ENCODE measurements at regions not wholly inside any gene's neighbourhood (a gene's known extent, or its start where the extent isn't known, plus 50 kb on each side); places are given as distances from the start of the nearest gene placed in this dataset.

DNA sequence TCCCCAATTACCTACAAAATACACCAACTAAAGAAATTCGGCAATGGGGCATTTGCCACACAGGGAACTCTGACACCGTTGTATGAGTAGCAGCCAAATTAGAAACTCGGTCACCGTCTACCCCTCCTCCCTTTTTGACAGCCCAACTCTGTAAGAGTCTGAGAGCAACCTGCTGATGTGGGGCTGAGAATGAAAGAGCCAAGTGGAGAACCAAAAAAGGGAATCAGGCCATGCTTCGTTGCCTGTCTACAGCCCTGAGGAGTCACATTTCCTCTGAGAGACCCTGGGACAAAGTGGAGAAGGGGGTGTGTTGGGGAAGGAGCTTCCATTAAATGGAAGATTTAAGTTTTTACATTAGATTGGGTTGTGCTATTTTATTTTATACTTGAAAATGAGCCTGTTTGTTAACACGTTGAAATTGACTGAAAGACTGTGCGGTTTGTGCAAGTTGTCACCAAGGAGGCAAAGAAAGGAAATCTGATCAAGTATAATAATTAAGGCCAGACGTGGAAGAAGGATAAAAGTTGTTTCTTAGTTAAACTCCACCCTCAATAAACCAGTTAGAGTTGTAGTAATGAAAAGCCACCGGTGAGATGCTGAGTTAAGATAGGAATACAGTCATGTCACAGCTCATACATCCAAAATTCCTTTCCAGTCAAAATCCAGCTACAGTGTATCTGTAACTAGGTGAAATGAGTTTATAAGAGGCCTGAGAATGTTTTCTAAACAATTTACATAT, 131.7 kb upstream of the CREB1 start:
- Mint-ChIP-seq H3K36me3 (peaks cover 5% of the 10 kb centered on the region), H3K4me3 (no peak overlapping the region), H3K27ac (no peak overlapping the region), H3K9me3 (ENCODE audit: low read depth) (peaks cover 4% of the 10 kb centered on the region), H3K27me3 (no peaks in the 10 kb centered on the region), H3K4me1 (ENCODE audit: low read depth) (no peaks in the 10 kb centered on the region)

DNA sequence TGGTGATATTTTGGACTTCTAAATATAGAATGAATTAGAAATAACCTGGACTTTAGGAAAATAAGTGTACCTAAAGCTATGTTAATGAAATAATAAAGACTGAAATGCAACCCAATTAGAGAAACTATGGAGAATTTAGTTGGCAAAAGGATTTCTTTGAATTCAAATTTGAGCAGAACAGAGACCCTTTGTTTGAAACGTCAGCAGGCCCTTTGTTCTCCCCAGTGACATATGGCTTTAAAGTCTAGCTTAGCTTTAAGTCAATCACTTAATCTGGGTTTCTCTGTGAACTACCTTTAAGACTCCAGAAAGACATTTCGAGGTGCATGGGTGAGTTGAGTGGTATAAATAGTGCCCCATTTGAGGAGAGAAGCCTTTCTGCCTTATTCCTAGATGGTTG, 130.5 kb upstream of the CREB1 start:
- Mint-ChIP-seq H3K4me1 (ENCODE audit: low read depth) (no peaks in the 10 kb centered on the region), H3K36me3 (peaks cover 5% of the 10 kb centered on the region), H3K9me3 (ENCODE audit: low read depth) (peaks cover 4% of the 10 kb centered on the region), H3K27ac (no peak overlapping the region), H3K27me3 (no peaks in the 10 kb centered on the region), H3K4me3 (no peak overlapping the region)

DNA sequence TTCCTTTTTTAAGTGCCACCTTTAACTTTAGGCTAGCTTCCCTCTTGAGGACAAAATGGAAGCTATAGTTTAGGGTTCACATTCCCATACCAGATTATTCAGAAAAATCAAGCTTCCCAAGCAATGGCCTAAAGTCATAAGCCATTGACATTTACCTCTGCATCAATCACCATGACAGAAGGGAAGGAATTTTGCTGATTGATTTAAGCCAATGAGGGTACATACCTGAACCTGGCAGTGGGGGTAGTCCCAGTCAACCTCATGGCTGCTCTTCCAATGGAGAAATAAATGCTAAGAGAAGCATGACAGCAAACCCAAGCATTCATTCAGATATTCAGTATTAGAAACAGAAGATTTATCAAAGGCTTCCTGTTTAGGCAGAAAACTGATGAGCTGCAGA, 128.4 kb upstream of the CREB1 start:
- no peaks in the 10 kb centered on the region for H3K9me3 Mint-ChIP-seq (ENCODE audit: low read depth)
- H3K36me3 Mint-ChIP-seq, result peaks cover 2% of the 10 kb centered on the region
- no peaks in the 10 kb centered on the region for H3K4me1 Mint-ChIP-seq (ENCODE audit: low read depth)
- H3K4me3 Mint-ChIP-seq, result no peak overlapping the region
- H3K27me3 Mint-ChIP-seq, result no peaks in the 10 kb centered on the region
- no peak overlapping the region for H3K27ac Mint-ChIP-seq

DNA sequence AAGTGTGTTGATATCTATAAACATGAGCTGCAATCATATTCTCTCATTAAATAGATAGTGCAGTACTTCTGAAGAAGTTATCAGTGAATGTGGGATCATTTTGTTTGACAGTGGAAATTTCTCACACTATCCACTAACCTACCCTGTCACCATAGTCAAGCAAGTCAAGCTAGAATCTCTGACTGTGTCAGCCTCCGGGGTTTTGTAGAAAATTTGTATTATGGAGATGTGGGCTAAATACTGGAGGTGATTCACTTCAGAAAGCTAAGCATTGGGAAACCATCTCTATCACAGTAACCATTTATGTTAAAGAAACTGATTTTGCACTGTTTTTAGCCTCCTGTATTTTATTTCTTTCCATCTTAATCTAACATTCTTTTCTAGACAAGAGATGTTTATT, 126.6 kb upstream of the CREB1 start:
- no peaks in the 10 kb centered on the region for H3K9me3 Mint-ChIP-seq (ENCODE audit: low read depth)
- no peaks in the 10 kb centered on the region for H3K4me1 Mint-ChIP-seq (ENCODE audit: low read depth)
- H3K4me3 Mint-ChIP-seq, result no peak overlapping the region
- H3K27ac Mint-ChIP-seq, result no peak overlapping the region
- peaks cover 4% of the 10 kb centered on the region for H3K36me3 Mint-ChIP-seq
- no peaks in the 10 kb centered on the region for H3K27me3 Mint-ChIP-seq

DNA sequence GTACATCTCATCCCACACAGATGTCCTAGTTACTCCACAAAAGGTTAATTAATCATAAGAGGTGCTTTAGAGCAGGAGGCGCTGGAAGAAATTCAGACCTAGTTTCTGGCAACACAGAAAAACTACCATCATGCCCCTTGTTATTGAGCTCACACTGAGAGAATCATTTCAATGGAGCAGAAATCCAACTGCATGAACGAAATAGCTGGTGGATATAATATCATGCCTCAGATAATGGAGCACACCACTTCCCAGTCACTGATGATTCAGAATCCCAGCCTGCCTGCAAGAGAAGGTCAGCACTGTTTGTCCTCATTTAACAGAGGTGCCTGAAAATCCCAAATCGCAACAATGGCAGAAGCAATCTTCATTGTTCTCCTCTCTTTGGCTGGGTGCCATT, 125.8 kb upstream of the CREB1 start:
- Mint-ChIP-seq H3K9me3 (ENCODE audit: low read depth) (no peaks in the 10 kb centered on the region), H3K27me3 (no peaks in the 10 kb centered on the region), H3K36me3 (peaks cover 4% of the 10 kb centered on the region), H3K27ac (no peak overlapping the region), H3K4me3 (no peak overlapping the region), H3K4me1 (ENCODE audit: low read depth) (no peaks in the 10 kb centered on the region)

DNA sequence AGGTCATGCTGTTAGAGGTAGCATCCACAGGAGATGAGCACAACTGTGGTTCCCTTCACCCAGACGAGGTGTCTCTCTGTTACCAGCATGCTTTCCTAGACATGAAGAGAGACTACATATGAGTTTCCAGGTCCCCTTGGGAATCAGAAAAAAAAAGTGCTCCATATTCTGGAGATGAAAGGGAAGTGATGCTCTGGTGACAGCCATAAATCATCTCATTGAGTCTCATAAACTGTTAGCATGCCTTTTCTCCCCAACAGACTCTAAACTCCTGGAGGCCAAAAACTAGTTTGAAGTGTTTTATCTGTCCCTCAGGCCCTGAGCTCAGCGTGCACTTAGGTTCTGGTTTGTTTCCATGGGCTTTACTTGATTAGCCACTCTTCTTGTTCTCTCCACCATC, 124.6 kb upstream of the CREB1 start:
- no peaks in the 10 kb centered on the region for H3K9me3 Mint-ChIP-seq (ENCODE audit: low read depth)
- H3K27ac Mint-ChIP-seq, result no peak overlapping the region
- H3K4me1 Mint-ChIP-seq (ENCODE audit: low read depth), result no peaks in the 10 kb centered on the region
- peaks cover 4% of the 10 kb centered on the region for H3K36me3 Mint-ChIP-seq
- H3K4me3 Mint-ChIP-seq, result no peak overlapping the region
- no peaks in the 10 kb centered on the region for H3K27me3 Mint-ChIP-seq

DNA sequence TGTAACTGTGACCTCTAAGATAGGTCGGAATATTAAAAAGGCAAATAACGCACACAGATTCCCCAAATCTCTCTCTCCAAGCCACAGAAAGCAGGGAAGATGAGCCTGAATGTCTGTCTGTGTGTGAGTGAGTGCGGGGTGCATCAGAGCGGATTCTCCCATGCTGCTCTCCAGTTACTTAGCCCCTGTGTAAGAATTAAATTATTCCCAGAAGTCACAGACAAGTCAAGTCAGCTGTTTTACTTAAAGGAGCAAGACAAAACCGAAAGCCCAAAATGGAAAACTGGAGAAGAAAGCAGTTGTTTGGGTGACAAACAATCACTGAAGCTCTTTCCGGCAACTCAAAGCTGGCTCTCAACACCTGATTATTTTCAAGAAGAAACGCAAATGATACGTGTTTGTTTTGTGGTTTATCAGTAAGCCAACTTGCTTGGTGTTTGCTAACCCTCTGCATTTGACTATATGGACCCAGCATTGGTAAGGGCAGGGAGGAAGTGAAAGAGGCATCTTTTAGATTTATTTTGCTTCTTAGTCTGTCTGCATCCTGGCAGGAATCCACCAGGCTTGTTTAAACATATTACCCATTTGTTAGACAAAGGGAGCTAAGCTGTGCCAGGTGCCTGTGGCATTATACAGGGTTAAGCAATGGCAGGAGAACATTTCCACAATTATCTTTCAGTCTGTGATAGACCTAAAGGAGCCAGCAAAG, 121.5 kb upstream of the CREB1 start:
- no peaks in the 10 kb centered on the region for H3K4me1 Mint-ChIP-seq (ENCODE audit: low read depth)
- no peaks in the 10 kb centered on the region for H3K27me3 Mint-ChIP-seq
- H3K36me3 Mint-ChIP-seq, result peaks cover 4% of the 10 kb centered on the region
- no peak overlapping the region for H3K4me3 Mint-ChIP-seq
- H3K9me3 Mint-ChIP-seq (ENCODE audit: low read depth), result no peaks in the 10 kb centered on the region
- no peak overlapping the region for H3K27ac Mint-ChIP-seq

DNA sequence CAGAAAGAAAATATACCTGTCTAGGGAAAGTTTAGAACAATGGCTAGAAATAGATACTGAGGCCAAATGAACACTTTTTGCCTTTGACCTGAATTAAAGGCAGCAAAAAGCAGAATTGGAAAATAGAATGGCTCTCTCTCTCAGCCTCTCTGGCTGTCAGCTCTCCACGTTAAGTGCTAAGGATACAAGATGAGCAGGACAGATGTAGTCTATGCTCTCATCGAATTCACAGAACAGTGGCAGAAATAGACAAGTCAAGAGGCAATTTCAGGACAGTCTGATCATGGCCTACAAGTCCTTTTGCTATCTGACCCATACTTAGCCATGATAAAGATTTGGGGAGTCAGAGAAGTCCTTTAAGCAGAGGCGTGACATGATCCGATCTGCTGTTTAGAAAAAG, 120.2 kb upstream of the CREB1 start:
- no peak overlapping the region for H3K27ac Mint-ChIP-seq
- H3K36me3 Mint-ChIP-seq, result peaks cover 4% of the 10 kb centered on the region
- no peaks in the 10 kb centered on the region for H3K4me1 Mint-ChIP-seq (ENCODE audit: low read depth)
- no peak overlapping the region for H3K4me3 Mint-ChIP-seq
- H3K9me3 Mint-ChIP-seq (ENCODE audit: low read depth), result no peaks in the 10 kb centered on the region
- no peaks in the 10 kb centered on the region for H3K27me3 Mint-ChIP-seq

DNA sequence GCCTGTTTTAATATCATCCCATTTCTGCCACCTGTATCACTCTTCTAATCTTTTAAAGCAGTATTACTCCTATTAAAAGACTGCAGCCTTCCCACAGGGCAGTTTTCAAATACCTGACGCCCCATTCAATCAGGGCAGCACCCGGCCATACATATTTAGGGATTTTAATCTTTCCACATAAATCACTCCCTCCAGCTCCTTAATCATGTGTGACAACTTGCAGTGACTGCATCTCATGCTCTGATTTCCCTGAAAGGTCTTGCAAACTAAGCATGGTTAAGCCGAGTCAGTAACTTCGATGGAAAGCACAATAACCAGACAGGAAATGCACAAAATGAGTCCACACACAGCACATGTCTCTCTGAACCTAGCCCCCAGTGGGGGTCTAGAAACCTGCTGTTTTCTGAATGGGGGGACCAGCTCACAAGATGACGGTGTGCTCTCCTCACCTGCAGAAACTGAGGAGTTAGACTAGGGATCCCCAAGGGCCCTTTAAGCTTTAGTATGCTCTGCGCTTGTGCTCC, 116.9 kb upstream of the CREB1 start:
- H3K36me3 Mint-ChIP-seq, result peaks cover 8% of the 10 kb centered on the region
- H3K4me1 Mint-ChIP-seq (ENCODE audit: low read depth), result no peaks in the 10 kb centered on the region
- H3K4me3 Mint-ChIP-seq, result no peak overlapping the region
- no peaks in the 10 kb centered on the region for H3K27me3 Mint-ChIP-seq
- H3K27ac Mint-ChIP-seq, result no peak overlapping the region
- H3K9me3 Mint-ChIP-seq (ENCODE audit: low read depth), result no peaks in the 10 kb centered on the region

DNA sequence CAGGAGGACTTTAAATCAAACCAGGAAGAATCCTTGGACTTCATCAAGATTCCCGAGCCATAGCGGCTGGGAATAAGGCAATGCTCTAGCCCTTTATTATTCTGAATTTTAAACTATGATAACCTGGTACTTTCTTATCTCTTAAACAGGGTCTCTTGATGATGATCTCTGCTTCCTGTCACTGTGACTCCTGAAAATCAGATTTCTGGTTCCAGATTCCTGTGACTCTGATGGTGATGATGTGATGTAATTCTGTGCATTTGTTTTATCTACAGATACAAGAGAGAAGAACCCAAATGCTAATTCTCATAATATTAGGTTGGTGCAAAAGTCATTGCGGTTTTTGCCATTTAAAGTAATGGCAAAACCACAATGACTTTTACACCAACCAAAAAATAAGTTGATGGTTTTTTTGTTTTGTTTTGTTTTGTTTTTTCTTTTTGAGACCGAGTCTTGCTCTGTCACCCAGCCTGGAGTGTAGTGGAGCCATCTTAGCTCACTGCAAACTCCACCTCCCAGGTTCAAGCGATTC, 116.3 kb upstream of the CREB1 start:
- Mint-ChIP-seq H3K4me3 (no peak overlapping the region), H3K9me3 (ENCODE audit: low read depth) (no peaks in the 10 kb centered on the region), H3K27ac (no peak overlapping the region), H3K36me3 (peaks cover 8% of the 10 kb centered on the region), H3K27me3 (no peaks in the 10 kb centered on the region), H3K4me1 (ENCODE audit: low read depth) (no peaks in the 10 kb centered on the region)

DNA sequence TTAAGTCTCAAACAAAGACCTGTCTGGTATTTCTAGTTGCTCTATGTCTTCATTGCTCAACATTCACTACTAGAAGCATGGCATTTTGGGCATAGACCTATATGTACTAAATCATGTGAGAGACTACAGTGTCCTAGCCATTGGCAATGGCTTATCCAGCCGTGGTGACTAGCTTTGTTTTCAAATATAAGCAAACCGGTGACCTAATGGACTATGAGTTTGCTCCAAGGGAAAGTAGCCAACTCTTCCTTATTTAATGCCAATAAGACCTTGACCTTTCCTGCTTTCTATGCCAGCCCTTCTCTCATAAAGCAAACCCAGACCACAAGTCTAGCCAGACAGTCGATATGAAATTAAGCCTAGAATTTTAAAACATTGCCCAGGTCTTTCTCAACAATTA, 113.7 kb upstream of the CREB1 start:
- peaks cover 8% of the 10 kb centered on the region for H3K36me3 Mint-ChIP-seq
- H3K4me1 Mint-ChIP-seq (ENCODE audit: low read depth), result no peaks in the 10 kb centered on the region
- H3K27ac Mint-ChIP-seq, result no peak overlapping the region
- H3K9me3 Mint-ChIP-seq (ENCODE audit: low read depth), result no peaks in the 10 kb centered on the region
- no peaks in the 10 kb centered on the region for H3K27me3 Mint-ChIP-seq
- no peak overlapping the region for H3K4me3 Mint-ChIP-seq

DNA sequence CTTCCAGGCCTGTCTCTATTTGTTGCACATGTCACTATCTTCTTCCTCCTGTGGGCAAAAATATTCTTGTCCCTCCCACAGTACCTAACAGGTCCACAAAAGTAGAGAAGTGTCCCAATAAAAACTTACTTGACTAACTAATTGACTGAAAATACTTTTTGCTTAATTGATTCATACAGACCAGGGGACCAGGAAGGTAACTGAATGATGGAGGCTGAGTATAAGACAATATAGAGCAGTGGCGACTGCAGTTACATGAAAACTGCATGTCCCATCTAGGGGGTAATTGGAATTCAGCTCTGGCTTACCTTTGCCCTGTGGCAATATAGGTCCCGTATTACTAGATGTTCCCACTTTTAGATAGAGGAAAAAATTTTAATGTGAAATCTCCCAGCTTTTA, 112.9 kb upstream of the CREB1 start:
- Mint-ChIP-seq H3K4me1 (ENCODE audit: low read depth) (no peaks in the 10 kb centered on the region), H3K36me3 (peaks cover 8% of the 10 kb centered on the region), H3K4me3 (no peak overlapping the region), H3K27ac (no peak overlapping the region), H3K27me3 (no peaks in the 10 kb centered on the region), H3K9me3 (ENCODE audit: low read depth) (no peaks in the 10 kb centered on the region)

DNA sequence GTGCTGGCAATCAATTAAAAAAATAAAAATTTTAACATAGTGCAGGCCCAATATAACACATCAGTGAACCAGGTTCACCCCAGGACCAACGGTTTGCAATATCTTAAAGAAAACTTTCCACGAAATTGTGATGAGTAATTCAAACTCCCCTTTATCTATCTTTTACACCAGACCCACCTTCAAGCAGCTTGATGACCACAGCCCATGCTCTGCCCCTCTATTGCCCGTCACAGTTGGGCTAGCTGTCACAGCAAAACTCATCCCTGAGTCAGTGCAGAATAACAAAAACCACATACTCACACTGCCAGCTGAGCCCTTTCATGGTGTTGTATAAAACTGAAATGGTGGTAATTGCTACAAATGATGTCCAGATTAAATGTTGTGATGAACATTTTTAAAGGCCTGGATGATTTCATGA, 112.5 kb upstream of the CREB1 start:
- no peaks in the 10 kb centered on the region for H3K27me3 Mint-ChIP-seq
- H3K4me3 Mint-ChIP-seq, result no peak overlapping the region
- no peak overlapping the region for H3K27ac Mint-ChIP-seq
- H3K9me3 Mint-ChIP-seq (ENCODE audit: low read depth), result no peaks in the 10 kb centered on the region
- H3K4me1 Mint-ChIP-seq (ENCODE audit: low read depth), result no peaks in the 10 kb centered on the region
- H3K36me3 Mint-ChIP-seq, result peaks cover 8% of the 10 kb centered on the region

DNA sequence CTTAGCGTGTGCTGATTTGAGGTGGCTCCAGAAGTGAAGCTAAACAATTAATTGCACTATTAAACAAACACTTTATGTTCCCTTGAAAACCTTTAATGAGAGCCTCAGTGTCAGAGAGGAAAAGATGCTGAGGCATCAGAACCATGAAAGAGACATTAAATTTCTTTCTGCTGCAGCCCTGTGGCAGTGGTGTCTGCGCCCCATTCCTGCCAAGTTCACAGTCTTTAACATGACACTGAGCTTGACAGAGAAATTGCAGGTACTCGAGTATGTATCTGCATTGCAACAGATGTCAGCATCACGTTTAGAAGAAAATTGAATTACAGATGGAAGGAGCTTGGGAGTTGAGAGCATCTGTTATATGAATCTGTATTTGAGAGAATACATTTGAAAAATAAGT, 111.3 kb upstream of the CREB1 start:
- Mint-ChIP-seq H3K9me3 (ENCODE audit: low read depth) (no peaks in the 10 kb centered on the region), H3K36me3 (peaks cover 8% of the 10 kb centered on the region), H3K4me3 (no peak overlapping the region), H3K27me3 (no peaks in the 10 kb centered on the region), H3K4me1 (ENCODE audit: low read depth) (no peaks in the 10 kb centered on the region), H3K27ac (no peak overlapping the region)

DNA sequence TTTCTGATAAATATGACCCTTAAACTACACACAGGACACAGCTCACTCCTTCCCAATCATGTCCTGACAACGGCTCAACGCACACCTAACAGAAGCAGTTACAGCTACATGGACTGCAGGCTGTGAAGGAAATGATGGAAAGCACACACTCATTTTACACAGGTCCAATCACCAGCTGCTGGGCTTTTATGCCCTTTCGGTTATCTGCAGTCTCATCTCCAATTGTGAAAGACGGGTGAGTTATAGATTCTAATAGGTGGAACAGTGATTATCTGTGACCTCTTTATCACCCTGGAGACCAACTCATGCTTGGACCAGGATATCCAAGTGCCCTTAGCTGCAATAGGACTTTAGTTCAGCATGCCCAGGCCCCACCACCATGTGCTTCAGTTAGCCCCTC, 110.4 kb upstream of the CREB1 start:
- H3K27me3 Mint-ChIP-seq, result no peaks in the 10 kb centered on the region
- H3K27ac Mint-ChIP-seq, result no peak overlapping the region
- H3K36me3 Mint-ChIP-seq, result peaks cover 8% of the 10 kb centered on the region
- peaks cover 6% of the 10 kb centered on the region for H3K4me1 Mint-ChIP-seq (ENCODE audit: low read depth)
- no peak overlapping the region for H3K4me3 Mint-ChIP-seq
- no peaks in the 10 kb centered on the region for H3K9me3 Mint-ChIP-seq (ENCODE audit: low read depth)

All from activated naive CD8-positive, alpha-beta T cell (primary cell).